ENCODE measurements at regions not wholly inside any gene's neighbourhood (a gene's known extent, or its start where the extent isn't known, plus 50 kb on each side); places are given as distances from the start of the nearest gene placed in this dataset.

DNA sequence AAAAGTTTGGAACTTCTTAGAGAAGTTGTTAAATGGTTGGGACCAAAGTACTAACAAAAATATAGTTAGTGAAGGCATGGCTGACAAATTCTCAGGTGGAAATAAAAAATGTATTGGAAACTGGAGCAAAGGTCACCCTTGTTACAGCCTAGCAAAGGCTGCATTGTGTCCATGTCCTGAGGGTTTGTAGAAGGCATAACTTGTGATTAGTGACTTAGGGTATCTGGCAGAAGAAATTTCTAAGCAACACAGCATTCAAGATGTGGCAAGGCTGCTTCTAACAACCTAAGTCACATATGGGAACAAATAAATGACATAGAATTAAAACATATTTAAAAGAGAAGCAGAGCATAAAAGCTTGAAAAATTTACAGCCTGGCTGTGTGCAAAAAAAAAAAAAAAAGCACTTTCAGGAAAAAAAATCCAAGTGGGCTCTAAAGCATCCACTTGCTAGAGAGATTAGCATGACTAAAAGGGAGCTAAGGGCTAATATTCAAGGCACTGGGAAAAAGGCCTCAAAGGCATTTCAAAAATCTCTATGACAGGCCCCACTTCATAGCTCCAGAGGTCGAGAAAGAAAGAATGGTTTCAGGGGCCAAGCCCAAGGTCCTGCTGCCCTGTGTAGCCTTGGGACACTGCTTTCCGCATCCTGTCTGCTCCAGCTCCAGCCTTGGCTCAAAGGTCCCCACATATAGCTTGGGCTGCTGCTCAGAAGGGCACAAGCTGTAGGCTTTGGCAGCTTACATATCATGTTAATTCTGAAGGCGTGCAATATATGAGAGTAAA is 453.2 kb upstream of the PTCHD4 start:
- no peak overlapping the region for H3K27ac ChIP-seq (ENCODE audit: low read length)
- TF ChIP-seq CTCF (IDR thresholded peaks at IDR 0.05), result no peak
- Mint-ChIP-seq H3K4me1 (no peaks in the 10 kb centered on the region), H3K27ac (no peak overlapping the region), H3K27me3 (ENCODE audit: low read depth in 2 of 2) (no peaks in the 10 kb centered on the region), H3K9me3 (peaks cover 9 to 14% of the 10 kb centered on the region in 2 donors), H3K36me3 (no peaks in the 10 kb centered on the region), H3K4me3 (no peak overlapping the region)
- DNase-seq (no peak), ATAC-seq (no peak)
- H3K4me3 ChIP-seq (ENCODE audit: low read length), result no peak overlapping the region
- no peaks in the 10 kb centered on the region for H3K4me1 ChIP-seq (ENCODE audit: control insufficient read depth, insufficient read depth, low read length)
- no peaks in the 10 kb centered on the region for H3K27me3 ChIP-seq (ENCODE audit: control insufficient read depth, insufficient read depth, low read length)
- no peaks in the 10 kb centered on the region for H3K36me3 ChIP-seq (ENCODE audit: control insufficient read depth, insufficient read depth, low read length)
- H3K9me3 ChIP-seq (ENCODE audit: control insufficient read depth, insufficient read depth, low read length), result peaks cover 7% of the 10 kb centered on the region
- intact Hi-C loops (cut with micrococcal nuclease), result no loop called here
- 80% methylated on average over 3 of the region's 3 CpGs for WGBS (ENCODE audit: insufficient coverage)

GRCh38 chr6:48563433-48563832 is 452.4 kb upstream of the PTCHD4 start:
- Histone ChIP-seq H3K4me1 (ENCODE audit: control insufficient read depth, insufficient read depth, low read length) (no peaks in the 10 kb centered on the region), H3K27ac (ENCODE audit: low read length) (no peak overlapping the region), H3K36me3 (ENCODE audit: control insufficient read depth, insufficient read depth, low read length) (no peaks in the 10 kb centered on the region), H3K9me3 (ENCODE audit: control insufficient read depth, insufficient read depth, low read length) (peaks cover 7% of the 10 kb centered on the region), H3K4me3 (ENCODE audit: low read length) (no peak overlapping the region), H3K27me3 (ENCODE audit: control insufficient read depth, insufficient read depth, low read length) (no peaks in the 10 kb centered on the region)
- Mint-ChIP-seq H3K36me3 (no peaks in the 10 kb centered on the region), H3K9me3 (peaks cover 6 to 14% of the 10 kb centered on the region in 2 donors), H3K4me3 (no peak overlapping the region), H3K27me3 (ENCODE audit: low read depth in 2 of 2) (no peaks in the 10 kb centered on the region), H3K4me1 (no peaks in the 10 kb centered on the region), H3K27ac (no peak overlapping the region)
- no peak for DNase-seq
- intact Hi-C loops (cut with micrococcal nuclease), result no loop called here
- WGBS (ENCODE audit: insufficient coverage), result 100% methylated on average over 1 of the region's 1 CpG
- ATAC-seq, result no peak
- TF ChIP-seq CTCF (IDR thresholded peaks at IDR 0.05), result no peak

DNA sequence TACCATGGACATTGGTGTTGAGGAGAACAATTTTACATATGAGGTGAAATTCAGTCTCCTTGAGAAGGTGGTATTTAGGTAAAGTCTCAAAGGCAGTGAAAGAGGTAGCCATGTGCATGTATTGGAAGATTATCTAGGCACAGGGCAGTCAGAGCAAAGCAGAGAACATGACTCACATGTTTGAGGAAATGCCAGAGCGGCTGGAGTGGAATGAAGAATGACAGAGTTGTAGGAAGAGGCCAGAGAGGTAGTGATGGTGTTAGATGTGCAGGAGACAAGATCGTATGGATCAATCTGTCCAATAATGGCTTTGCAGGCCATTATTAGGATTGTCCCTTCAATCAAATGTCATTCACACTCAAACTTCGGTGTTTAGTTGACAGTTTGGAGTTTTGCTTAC is 449.4 kb upstream of the PTCHD4 start:
- ATAC-seq (no peak), DNase-seq (no peak)
- H3K27me3 Mint-ChIP-seq (ENCODE audit: low read depth in 2 of 2), result no peaks in the 10 kb centered on the region
- intact Hi-C loops (cut with micrococcal nuclease), result no loop called here
- H3K9me3 Mint-ChIP-seq, result peaks cover 7 to 17% of the 10 kb centered on the region in 2 donors
- Histone ChIP-seq H3K4me3 (ENCODE audit: low read length) (no peak overlapping the region), H3K27ac (ENCODE audit: low read length) (no peak overlapping the region), H3K27me3 (ENCODE audit: control insufficient read depth, insufficient read depth, low read length) (no peaks in the 10 kb centered on the region), H3K4me1 (ENCODE audit: control insufficient read depth, insufficient read depth, low read length) (no peaks in the 10 kb centered on the region), H3K36me3 (ENCODE audit: control insufficient read depth, insufficient read depth, low read length) (no peaks in the 10 kb centered on the region), H3K9me3 (ENCODE audit: control insufficient read depth, insufficient read depth, low read length) (peaks cover 7% of the 10 kb centered on the region)
- 73% methylated on average over 3 of the region's 3 CpGs for WGBS (ENCODE audit: insufficient coverage)
- H3K4me3 Mint-ChIP-seq, result no peak overlapping the region
- no peak for TF ChIP-seq CTCF (IDR thresholded peaks at IDR 0.05)
- peaks cover 4% of the 10 kb centered on the region for H3K36me3 Mint-ChIP-seq
- H3K4me1 Mint-ChIP-seq, result no peaks in the 10 kb centered on the region
- no peak overlapping the region for H3K27ac Mint-ChIP-seq

Measured in natural killer cell (primary cell).